Fibroblast of the aortic adventitia (primary cell): ENCODE measurements at regions not wholly inside any gene's neighbourhood (a gene's known extent, or its start where the extent isn't known, plus 50 kb on each side); places are given as distances from the start of the nearest gene placed in this dataset.

ENCODE experiments used
- DNase-seq: peaks from one replicate; pipeline ENCODE4 v3.0.0-alpha.2; 2010; ENCODE audit warnings: low read depth
- H3K4me3 ChIP-seq: 2 replicates; pipeline ENCODE4 v1.5.1; 2011; ENCODE audit warnings: low read depth, mild to moderate bottlenecking, control low read depth, low read length, moderate library complexity
- TF ChIP-seq, protein P1 (sequence below): IDR thresholded peaks from 2 replicates; pipeline ENCODE4 v1.5.1; 2011; ENCODE audit warnings: mild to moderate bottlenecking, low read length, control low read depth, inconsistent platforms; ENCODE audit not compliant: insufficient read depth

- no peak overlapping the region for H3K4me3 ChIP-seq
- DNase-seq = no peak
- TF ChIP-seq, protein P1, sequence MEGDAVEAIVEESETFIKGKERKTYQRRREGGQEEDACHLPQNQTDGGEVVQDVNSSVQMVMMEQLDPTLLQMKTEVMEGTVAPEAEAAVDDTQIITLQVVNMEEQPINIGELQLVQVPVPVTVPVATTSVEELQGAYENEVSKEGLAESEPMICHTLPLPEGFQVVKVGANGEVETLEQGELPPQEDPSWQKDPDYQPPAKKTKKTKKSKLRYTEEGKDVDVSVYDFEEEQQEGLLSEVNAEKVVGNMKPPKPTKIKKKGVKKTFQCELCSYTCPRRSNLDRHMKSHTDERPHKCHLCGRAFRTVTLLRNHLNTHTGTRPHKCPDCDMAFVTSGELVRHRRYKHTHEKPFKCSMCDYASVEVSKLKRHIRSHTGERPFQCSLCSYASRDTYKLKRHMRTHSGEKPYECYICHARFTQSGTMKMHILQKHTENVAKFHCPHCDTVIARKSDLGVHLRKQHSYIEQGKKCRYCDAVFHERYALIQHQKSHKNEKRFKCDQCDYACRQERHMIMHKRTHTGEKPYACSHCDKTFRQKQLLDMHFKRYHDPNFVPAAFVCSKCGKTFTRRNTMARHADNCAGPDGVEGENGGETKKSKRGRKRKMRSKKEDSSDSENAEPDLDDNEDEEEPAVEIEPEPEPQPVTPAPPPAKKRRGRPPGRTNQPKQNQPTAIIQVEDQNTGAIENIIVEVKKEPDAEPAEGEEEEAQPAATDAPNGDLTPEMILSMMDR = no peak
These were observed 623.7 kb downstream of the EFNA5 start for GRCh38 chr5:107047048-107047447.

- TF ChIP-seq, protein P1 = no peak
- DNase-seq = no peak
- no peak overlapping the region for H3K4me3 ChIP-seq
These were observed 627.1 kb downstream of the EFNA5 start for GRCh38 chr5:107043665-107044064.

DNA sequence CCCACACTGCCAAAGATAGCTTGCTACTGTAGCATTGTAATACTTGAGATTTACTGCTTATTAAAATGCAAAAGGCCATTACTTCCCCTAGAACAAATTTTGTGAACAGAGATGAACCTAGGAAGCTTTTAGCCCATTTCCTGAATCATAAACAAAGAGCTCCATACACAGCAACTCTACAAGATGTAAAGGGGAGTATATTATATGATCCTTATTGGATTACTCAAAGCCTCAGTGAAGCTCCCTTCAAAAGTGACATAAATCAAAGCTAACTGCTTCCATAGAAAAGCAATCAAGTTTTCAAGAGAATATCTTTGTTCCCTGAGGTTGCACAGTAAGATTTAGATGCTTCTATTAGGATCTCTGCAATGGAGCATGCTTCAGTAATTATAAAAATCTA lies 629.8 kb downstream of the EFNA5 start:
- no peak for DNase-seq
- no peak overlapping the region for H3K4me3 ChIP-seq
- TF ChIP-seq, protein P1 = no peak

GRCh38 chr5:107032629-107033028 lies 638.1 kb downstream of the EFNA5 start:
- TF ChIP-seq, protein P1 = no peak
- DNase-seq = no peak
- no peak overlapping the region for H3K4me3 ChIP-seq

DNA sequence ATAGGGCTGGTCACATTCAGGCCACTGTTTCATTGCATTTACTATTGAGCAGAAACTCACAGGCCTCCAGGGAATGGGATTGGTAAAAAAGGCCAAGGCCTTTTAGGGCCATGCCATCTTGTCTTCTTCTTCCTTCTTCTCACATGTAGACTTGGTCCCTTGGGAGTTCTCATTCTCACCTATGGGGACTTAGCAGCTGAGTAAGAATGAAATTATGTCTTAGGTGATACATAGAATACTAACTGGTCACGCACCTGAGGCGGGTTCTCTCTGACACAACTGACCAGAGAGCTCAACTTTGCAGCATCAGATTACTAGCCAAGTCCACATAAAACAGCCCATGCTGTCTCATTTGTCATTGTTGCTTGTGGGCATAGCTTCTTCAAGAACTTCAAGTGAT lies 641.8 kb downstream of the EFNA5 start:
- TF ChIP-seq, protein P1 = no peak

DNA sequence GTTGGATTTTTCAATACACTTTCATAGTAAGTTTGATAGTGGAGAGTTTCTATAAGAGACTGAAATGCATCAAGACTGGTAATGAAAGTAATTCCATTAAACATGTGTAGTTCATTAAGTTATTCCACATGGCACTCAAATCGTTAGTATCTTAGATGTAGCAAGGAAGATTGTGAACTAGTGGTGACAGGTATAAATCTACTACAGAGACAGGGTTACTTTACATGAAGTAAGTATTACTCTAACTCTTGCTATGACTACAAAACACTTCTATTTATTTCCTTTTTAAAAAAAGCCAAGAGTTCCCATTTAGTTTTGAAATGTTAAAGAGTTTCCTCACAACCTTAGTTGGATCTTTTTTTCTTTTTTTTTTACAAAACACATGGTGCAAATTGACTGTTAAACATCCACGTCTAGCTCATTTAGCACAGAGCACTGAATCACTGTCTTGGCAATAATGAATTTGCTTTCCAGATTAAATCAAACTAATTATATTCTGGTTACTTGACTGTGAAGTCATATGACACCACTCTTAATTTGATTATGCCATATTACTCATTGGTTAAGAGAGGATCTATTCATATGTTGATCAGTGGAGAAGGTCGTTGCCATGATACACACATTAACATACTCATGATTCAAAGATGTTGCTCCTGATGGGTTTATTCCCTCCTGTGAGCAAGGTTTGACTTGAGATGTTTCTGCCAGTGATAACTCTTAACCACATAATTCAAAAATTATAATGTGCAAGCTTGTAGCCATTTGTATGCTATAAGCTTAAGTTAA lies 644.8 kb downstream of the EFNA5 start:
- no peak for DNase-seq
- no peak overlapping the region for H3K4me3 ChIP-seq
- TF ChIP-seq, protein P1 = no peak

More for the DNA sequence above, 641.8 kb downstream of the EFNA5 start:
- DNase-seq = no peak
- no peak overlapping the region for H3K4me3 ChIP-seq

DNA sequence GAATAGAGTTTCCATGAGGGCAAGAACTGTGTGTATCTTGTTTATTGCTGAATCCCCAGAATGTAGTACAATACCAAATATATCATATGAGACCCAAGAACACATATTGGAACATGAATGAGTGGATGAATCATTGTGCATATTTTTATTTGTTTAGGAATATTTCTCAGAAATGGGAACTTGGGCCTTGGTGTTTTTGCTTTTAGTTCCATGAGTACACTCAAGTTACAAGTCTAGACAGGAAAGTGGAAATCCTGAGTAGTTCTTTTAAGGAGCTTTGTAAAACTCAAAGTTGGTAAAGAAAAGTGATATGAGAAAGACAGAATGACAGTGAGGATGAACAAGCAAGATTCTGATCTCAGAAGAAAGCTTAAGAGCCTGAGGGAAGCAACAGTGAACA lies 647.0 kb downstream of the EFNA5 start:
- no peak for DNase-seq
- TF ChIP-seq, protein P1 = no peak
- no peak overlapping the region for H3K4me3 ChIP-seq
